Trophoblast cell (in vitro differentiated cells and primary cell): ENCODE measurements at regions not wholly inside any gene's neighbourhood (a gene's known extent, or its start where the extent isn't known, plus 50 kb on each side); places are given as distances from the start of the nearest gene placed in this dataset.
A peak's percentile ranks its signal among the peaks of the same experiment; 100 is the strongest.

Experiments
- DNase-seq, 2 donors: peaks; one replicate each; pipeline ENCODE4 v3.0.0-alpha.2; 2016
- H2AFZ ChIP-seq: 2 replicates; pipeline ENCODE4 v1.6.1; 2013; ENCODE audit warnings: low read length, moderate library complexity, mild to moderate bottlenecking; ENCODE audit not compliant: insufficient read depth, poor library complexity
- H2AK5ac ChIP-seq: 2 replicates; pipeline ENCODE4 v1.6.1; 2013; ENCODE audit warnings: mild to moderate bottlenecking, low read length
- H2BK120ac ChIP-seq: 2 replicates; pipeline ENCODE4 v1.6.1; 2013; ENCODE audit warnings: low read length, mild to moderate bottlenecking, moderate library complexity; ENCODE audit not compliant: insufficient read depth, poor library complexity
- H2BK12ac ChIP-seq: 2 replicates; pipeline ENCODE4 v1.6.1; 2013; ENCODE audit warnings: mild to moderate bottlenecking, low read length, moderate library complexity
- H2BK5ac ChIP-seq: 2 replicates; pipeline ENCODE4 v1.6.1; 2013; ENCODE audit warnings: low read length, low read depth, moderate library complexity, mild to moderate bottlenecking; ENCODE audit not compliant: poor library complexity
- H3K14ac ChIP-seq: 2 replicates; pipeline ENCODE4 v1.6.1; 2013; ENCODE audit warnings: mild to moderate bottlenecking, low read length
- H3K18ac ChIP-seq: 2 replicates; pipeline ENCODE4 v1.6.1; 2013; ENCODE audit warnings: mild to moderate bottlenecking, low read length
- H3K23ac ChIP-seq: 2 replicates; pipeline ENCODE4 v1.6.1; 2013; ENCODE audit warnings: low read length
- H3K27ac ChIP-seq: 2 replicates; pipeline ENCODE4 v1.5.1; 2013; ENCODE audit warnings: low read depth, mild to moderate bottlenecking, inconsistent platforms, low read length, moderate library complexity
- H3K27me3 ChIP-seq: 2 replicates; pipeline ENCODE4 v1.6.1; 2013; ENCODE audit warnings: inconsistent platforms, mild to moderate bottlenecking, low read length, moderate library complexity; ENCODE audit not compliant: insufficient read depth
- H3K36me3 ChIP-seq, 2 experiments: 1 replicate in 1 of 2; 2 replicates in 1 of 2; pipeline ENCODE4 v1.6.1; 2013; ENCODE audit warnings: low read length in 2 of 2, mild to moderate bottlenecking in 2 of 2, moderate library complexity in 1 of 2; ENCODE audit not compliant: insufficient read depth in 2 of 2, control insufficient read depth in 1 of 2
- H3K4ac ChIP-seq: 2 replicates; pipeline ENCODE4 v1.6.1; 2013; ENCODE audit warnings: low read depth, mild to moderate bottlenecking, low read length, moderate library complexity
- H3K4me1 ChIP-seq, 2 experiments: 1 replicate in 1 of 2; 2 replicates in 1 of 2; pipeline ENCODE4 v1.6.1; 2013; ENCODE audit warnings: low read length in 2 of 2, mild to moderate bottlenecking in 2 of 2, moderate library complexity in 1 of 2; ENCODE audit not compliant: insufficient read depth in 2 of 2, control insufficient read depth in 1 of 2
- H3K4me2 ChIP-seq: 2 replicates; pipeline ENCODE4 v1.6.1; 2013; ENCODE audit warnings: inconsistent platforms, mild to moderate bottlenecking, low read length, moderate library complexity
- H3K4me3 ChIP-seq: 2 replicates; pipeline ENCODE4 v1.5.1; 2013; ENCODE audit warnings: mild to moderate bottlenecking, low read depth, low read length, inconsistent platforms
- H3K79me1 ChIP-seq: one replicate; pipeline ENCODE4 v1.6.1; 2013; ENCODE audit warnings: low read length
- H3K79me2 ChIP-seq: 2 replicates; pipeline ENCODE4 v1.6.1; 2013; ENCODE audit warnings: low read length, mild to moderate bottlenecking; ENCODE audit not compliant: control insufficient read depth, insufficient read depth, poor library complexity
- H3K9ac ChIP-seq: 2 replicates; pipeline ENCODE4 v1.6.1; 2013; ENCODE audit warnings: mild to moderate bottlenecking, low read length
- H3K9me3 ChIP-seq: 2 replicates; pipeline ENCODE4 v1.6.1; 2013; ENCODE audit warnings: low read depth, mild to moderate bottlenecking, control low read depth, inconsistent platforms, low read length; ENCODE audit not compliant: insufficient read depth
- H4K12ac ChIP-seq: 2 replicates; pipeline ENCODE4 v1.6.1; 2013; ENCODE audit warnings: low read depth, mild to moderate bottlenecking, low read length, moderate library complexity
- H4K8ac ChIP-seq: 2 replicates; pipeline ENCODE4 v1.6.1; 2013; ENCODE audit warnings: low read depth, mild to moderate bottlenecking, low read length, moderate library complexity
- H4K91ac ChIP-seq: one replicate; pipeline ENCODE4 v1.6.1; 2013; ENCODE audit warnings: low read depth, mild to moderate bottlenecking, low read length, moderate library complexity
- WGBS: extraction: QIAGEN DNeasy Blood & Tissue Kit; methylation state at CpG from one replicate; pipeline ENCODE4 v1.1.7; 2013; ENCODE audit warnings: missing lambda C conversion rate; ENCODE audit not compliant: insufficient read length, insufficient coverage; ENCODE audit errors: extremely low coverage; 5-methylcytosine and 5-hydroxymethylcytosine counted together

DNA sequence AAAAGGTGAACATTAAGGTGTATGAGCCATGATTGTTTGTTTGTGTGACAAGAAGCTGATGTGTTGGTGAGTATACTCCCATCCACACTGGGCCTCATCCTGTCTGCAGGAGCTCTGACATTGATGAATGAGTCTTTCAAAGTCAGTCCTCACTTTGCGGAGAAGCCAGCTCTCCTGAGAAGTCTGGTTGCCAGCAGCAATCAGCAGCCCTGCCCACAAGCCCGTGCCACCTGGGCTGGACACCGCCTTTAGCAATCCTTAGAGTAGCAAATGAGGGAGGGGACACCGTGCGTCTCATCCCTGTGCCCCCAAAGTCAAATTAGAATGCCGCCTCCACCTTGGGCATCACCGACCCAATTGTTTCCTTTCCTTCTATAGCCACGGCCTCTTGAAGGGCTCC is 174.8 kb upstream of the NECTIN1 start:
- H4K12ac ChIP-seq: no peak overlapping the region
- H2AFZ ChIP-seq: no peak overlapping the region
- H2BK5ac ChIP-seq: no peak overlapping the region
- H2BK12ac ChIP-seq: no peak overlapping the region
- no peaks in the 10 kb centered on the region for H3K9me3 ChIP-seq
- no peak overlapping the region for H3K4ac ChIP-seq
- no peak for DNase-seq
- H3K79me1 ChIP-seq: peaks cover 22% of the 10 kb centered on the region
- peaks cover 34 to 44% of the 10 kb centered on the region in 2 experiments for H3K4me1 ChIP-seq
- no peak overlapping the region for H3K4me2 ChIP-seq
- no peak overlapping the region for H3K27ac ChIP-seq
- H4K91ac ChIP-seq: no peak overlapping the region
- H2BK120ac ChIP-seq: no peak overlapping the region
- H3K23ac ChIP-seq: no peak overlapping the region
- no peak overlapping the region for H4K8ac ChIP-seq
- H3K4me3 ChIP-seq: no peak overlapping the region
- H3K18ac ChIP-seq: no peak overlapping the region
- no peaks in the 10 kb centered on the region for H3K79me2 ChIP-seq
- WGBS: no CpG with 5 or more reads among the region's 8 CpGs
- H3K27me3 ChIP-seq: no peaks in the 10 kb centered on the region
- no peak overlapping the region for H3K14ac ChIP-seq
- no peaks in the 10 kb centered on the region for H3K36me3 ChIP-seq
- no peak overlapping the region for H3K9ac ChIP-seq
- no peak overlapping the region for H2AK5ac ChIP-seq

DNA sequence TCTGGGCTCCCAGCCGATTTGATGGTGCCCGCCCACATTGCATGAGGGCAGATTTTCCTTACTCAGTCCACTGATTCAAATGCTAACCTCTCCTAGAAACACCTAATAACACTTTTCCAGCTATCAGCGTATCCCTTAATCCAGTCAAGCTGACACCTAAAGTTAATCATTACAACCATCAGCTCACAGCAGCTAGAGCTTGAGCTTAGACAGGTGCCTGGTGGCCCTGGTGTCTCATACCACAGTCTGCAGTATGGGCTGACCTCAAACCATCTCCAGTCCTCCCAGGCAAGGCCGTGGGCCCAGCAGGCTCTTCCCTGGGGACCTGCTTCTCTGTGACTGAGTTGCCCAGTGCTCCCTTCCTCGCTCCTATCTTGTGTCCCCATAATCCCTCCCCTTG is 174.4 kb upstream of the NECTIN1 start:
- no CpG with 5 or more reads among the region's 5 CpGs for WGBS
- H3K27ac ChIP-seq: no peak overlapping the region

DNA sequence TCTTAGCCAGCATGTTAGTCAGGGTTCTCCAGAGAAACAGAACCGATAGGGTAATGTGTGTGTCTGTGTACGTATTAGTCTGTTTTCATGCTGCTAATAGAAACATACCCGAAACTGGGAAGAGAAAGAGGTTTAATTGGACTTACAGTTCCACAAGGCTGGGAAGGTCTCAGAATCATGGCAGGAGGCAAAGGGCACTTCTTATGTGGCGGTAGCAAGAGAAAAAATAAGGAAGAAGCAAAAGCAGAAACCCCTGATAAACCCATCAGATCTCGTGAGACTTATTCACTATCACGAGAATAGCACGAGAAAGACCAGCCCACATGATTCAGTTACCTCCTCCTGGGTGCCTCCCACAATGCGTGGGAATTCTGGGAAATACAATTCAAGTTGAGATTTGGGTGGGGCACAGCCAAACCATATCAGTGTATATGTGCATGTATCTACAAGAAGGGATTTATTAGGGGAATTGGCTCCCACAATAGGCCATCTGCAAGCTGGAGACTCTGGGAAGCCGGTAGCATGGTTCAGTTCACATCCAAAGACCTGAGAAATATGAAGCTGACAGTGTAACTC is 173.7 kb upstream of the NECTIN1 start:
- no peak overlapping the region for H3K4me2 ChIP-seq
- H3K79me1 ChIP-seq: peaks cover 15% of the 10 kb centered on the region
- peaks cover 28 to 37% of the 10 kb centered on the region in 2 experiments for H3K4me1 ChIP-seq
- no peaks in the 10 kb centered on the region for H3K36me3 ChIP-seq
- H3K9ac ChIP-seq: no peak overlapping the region
- no peak overlapping the region for H3K23ac ChIP-seq
- no peak overlapping the region for H3K4ac ChIP-seq
- no peak overlapping the region for H4K91ac ChIP-seq
- H3K18ac ChIP-seq: no peak overlapping the region
- no peak overlapping the region for H3K27ac ChIP-seq
- H2AFZ ChIP-seq: no peak overlapping the region
- H2AK5ac ChIP-seq: no peak overlapping the region
- no peak overlapping the region for H2BK5ac ChIP-seq
- H3K4me3 ChIP-seq: no peak overlapping the region
- H3K27me3 ChIP-seq: no peaks in the 10 kb centered on the region
- H2BK12ac ChIP-seq: no peak overlapping the region
- H3K79me2 ChIP-seq: no peaks in the 10 kb centered on the region
- no peak for DNase-seq
- no CpG with 5 or more reads among the region's 9 CpGs for WGBS
- no peak overlapping the region for H2BK120ac ChIP-seq
- H4K8ac ChIP-seq: no peak overlapping the region
- no peaks in the 10 kb centered on the region for H3K9me3 ChIP-seq
- no peak overlapping the region for H3K14ac ChIP-seq
- no peak overlapping the region for H4K12ac ChIP-seq

More for the DNA sequence above, 174.4 kb upstream of the NECTIN1 start:
- Histone ChIP-seq H3K79me1 (peaks cover 20% of the 10 kb centered on the region), H2BK12ac (no peak overlapping the region), H3K9me3 (no peaks in the 10 kb centered on the region), H3K14ac (no peak overlapping the region), H3K18ac (no peak overlapping the region), H2AK5ac (no peak overlapping the region), H3K9ac (no peak overlapping the region), H3K23ac (no peak overlapping the region), H2BK5ac (no peak overlapping the region), H3K4me1 (peaks cover 33 to 42% of the 10 kb centered on the region in 2 experiments), H2BK120ac (no peak overlapping the region), H3K4me2 (no peak overlapping the region), H3K27me3 (no peaks in the 10 kb centered on the region), H4K12ac (no peak overlapping the region), H3K4me3 (no peak overlapping the region), H3K4ac (no peak overlapping the region), H2AFZ (no peak overlapping the region), H3K36me3 (no peaks in the 10 kb centered on the region), H4K8ac (no peak overlapping the region), H3K79me2 (no peaks in the 10 kb centered on the region), H4K91ac (no peak overlapping the region)
- DNase-seq: no peak

DNA sequence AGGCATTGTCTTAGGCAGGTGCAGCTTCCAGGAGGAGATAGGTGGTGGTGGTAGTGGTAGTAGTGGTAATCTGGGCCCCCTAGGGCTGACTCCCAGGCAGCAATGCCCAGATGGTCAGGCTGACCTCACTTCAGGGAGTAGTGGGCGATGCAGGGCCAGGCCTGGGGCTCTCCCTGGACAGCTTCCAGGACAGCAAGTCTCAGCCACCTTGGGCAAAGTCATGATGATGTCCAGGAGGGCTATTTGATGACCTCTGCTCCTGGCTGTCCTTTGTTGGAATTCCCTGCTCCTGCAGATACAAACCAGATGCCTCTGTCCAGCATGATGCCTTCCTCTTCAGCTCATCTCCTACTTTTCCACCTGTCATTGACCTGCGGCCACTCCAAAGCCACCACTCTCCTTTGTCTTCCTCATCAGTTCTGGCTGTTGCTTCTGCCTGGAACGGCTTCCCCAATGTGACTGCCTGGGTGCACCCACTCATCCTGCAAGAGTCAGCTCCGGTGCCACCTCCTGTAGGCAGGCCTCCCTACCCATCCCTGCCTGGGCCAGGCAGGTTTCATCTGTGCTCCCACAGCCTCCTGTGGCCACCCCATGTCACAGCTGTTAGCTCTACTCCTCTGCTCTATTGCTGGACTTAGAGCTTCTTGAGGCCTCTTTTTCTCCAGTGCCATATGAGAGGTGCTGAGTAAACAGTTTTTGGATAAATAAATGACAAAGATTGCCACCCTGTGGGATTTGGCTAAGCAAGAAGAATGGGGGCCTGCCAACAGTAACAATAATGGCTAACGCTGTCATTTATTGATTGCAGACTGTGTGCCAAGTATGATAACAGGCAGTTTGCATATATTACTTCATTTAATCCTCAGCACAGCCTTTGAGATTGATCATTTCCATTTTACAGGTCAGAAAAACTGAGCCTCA is 172.9 kb upstream of the NECTIN1 start:
- H3K27ac ChIP-seq: no peak overlapping the region
- no peak overlapping the region for H3K14ac ChIP-seq
- H3K9ac ChIP-seq: no peak overlapping the region
- H3K9me3 ChIP-seq: no peaks in the 10 kb centered on the region
- WGBS: no CpG with 5 or more reads among the region's 5 CpGs
- H3K4me1 ChIP-seq: peaks cover 27 to 38% of the 10 kb centered on the region in 2 experiments
- no peak overlapping the region for H2AK5ac ChIP-seq
- H3K23ac ChIP-seq: no peak overlapping the region
- H4K8ac ChIP-seq: no peak overlapping the region
- no peak overlapping the region for H2AFZ ChIP-seq
- no peaks in the 10 kb centered on the region for H3K27me3 ChIP-seq
- no peaks in the 10 kb centered on the region for H3K36me3 ChIP-seq
- no peak overlapping the region for H2BK5ac ChIP-seq
- H3K4ac ChIP-seq: no peak overlapping the region
- no peak overlapping the region for H3K4me2 ChIP-seq
- no peak overlapping the region for H4K12ac ChIP-seq
- H4K91ac ChIP-seq: no peak overlapping the region
- no peak overlapping the region for H2BK12ac ChIP-seq
- H3K18ac ChIP-seq: no peak overlapping the region
- no peak overlapping the region for H3K4me3 ChIP-seq
- peaks cover 10% of the 10 kb centered on the region for H3K79me1 ChIP-seq
- H3K79me2 ChIP-seq: no peaks in the 10 kb centered on the region
- peak in 1 of 2 donors; percentile 4 for DNase-seq
- H2BK120ac ChIP-seq: no peak overlapping the region
